ENCODE measurements at regions not wholly inside any gene's neighbourhood (a gene's known extent, or its start where the extent isn't known, plus 50 kb on each side); places are given as distances from the start of the nearest gene placed in this dataset.

GRCh38 chr18:22503803-22504202 lies 86.1 kb upstream of the CTAGE1 start:
- H3K4me1 ChIP-seq (ENCODE audit: control insufficient read depth, insufficient read depth, low read length): no peaks in the 10 kb centered on the region
- no peaks in the 10 kb centered on the region for H3K36me3 ChIP-seq (ENCODE audit: control insufficient read depth in 2 of 2, insufficient read depth in 2 of 2, low read length in 2 of 2)
- H3K9ac ChIP-seq (ENCODE audit: low read length in 2 of 2): no peak overlapping the region
- no peak overlapping the region for H3K27ac ChIP-seq (ENCODE audit: low read length)
- H3K4me3 ChIP-seq (ENCODE audit: low read length in 2 of 2): no peak overlapping the region
- no peaks in the 10 kb centered on the region for H3K9me3 ChIP-seq (ENCODE audit: control insufficient read depth in 2 of 2, low read length in 2 of 2)
- H3K27me3 ChIP-seq (ENCODE audit: control insufficient read depth in 1 of 2, insufficient read depth in 2 of 2, low read length in 2 of 2): no peaks in the 10 kb centered on the region

- Histone ChIP-seq H3K4me3 (ENCODE audit: low read length in 2 of 2) (no peak overlapping the region), H3K27ac (ENCODE audit: low read length) (no peak overlapping the region)
Observed at GRCh38 chr18:22504251-22505030, 86.7 kb upstream of the CTAGE1 start.

DNA sequence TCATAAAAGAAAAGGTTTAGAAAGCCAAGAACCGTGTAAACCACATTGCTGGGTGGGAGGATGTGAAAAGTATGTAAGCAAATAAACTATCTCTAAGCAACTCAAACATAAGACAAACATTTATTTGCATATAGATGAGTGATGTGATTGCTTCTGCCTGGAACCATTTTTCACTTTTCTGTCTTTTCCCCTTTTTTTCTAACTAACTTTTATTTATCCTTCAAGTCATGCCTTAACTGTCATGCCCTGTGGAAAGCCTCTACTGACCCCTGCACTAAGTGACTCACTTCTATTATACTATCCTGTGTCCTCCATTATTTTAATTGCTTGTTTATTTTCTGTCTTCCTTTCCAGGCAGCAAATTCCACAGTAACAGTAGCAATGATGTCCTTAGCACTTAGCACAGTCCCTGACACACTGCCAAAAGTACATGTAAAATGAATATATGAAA lies 87.5 kb upstream of the CTAGE1 start:
- Histone ChIP-seq H3K9ac (ENCODE audit: low read length in 2 of 2) (no peak overlapping the region), H3K4me3 (ENCODE audit: low read length in 2 of 2) (no peak overlapping the region), H3K9me3 (ENCODE audit: control insufficient read depth in 2 of 2, low read length in 2 of 2) (no peaks in the 10 kb centered on the region), H3K27me3 (ENCODE audit: control insufficient read depth in 1 of 2, insufficient read depth in 2 of 2, low read length in 2 of 2) (no peaks in the 10 kb centered on the region), H3K36me3 (ENCODE audit: control insufficient read depth in 2 of 2, insufficient read depth in 2 of 2, low read length in 2 of 2) (no peaks in the 10 kb centered on the region), H3K4me1 (ENCODE audit: control insufficient read depth, insufficient read depth, low read length) (no peaks in the 10 kb centered on the region), H3K27ac (ENCODE audit: low read length) (no peak overlapping the region)

More at GRCh38 chr18:22504251-22505030, 86.7 kb upstream of the CTAGE1 start:
- H3K27me3 ChIP-seq (ENCODE audit: control insufficient read depth in 1 of 2, insufficient read depth in 2 of 2, low read length in 2 of 2): no peaks in the 10 kb centered on the region
- H3K9me3 ChIP-seq (ENCODE audit: control insufficient read depth in 2 of 2, low read length in 2 of 2): no peaks in the 10 kb centered on the region
- H3K36me3 ChIP-seq (ENCODE audit: control insufficient read depth in 2 of 2, insufficient read depth in 2 of 2, low read length in 2 of 2): no peaks in the 10 kb centered on the region
- no peak overlapping the region for H3K9ac ChIP-seq (ENCODE audit: low read length in 2 of 2)
- H3K4me1 ChIP-seq (ENCODE audit: control insufficient read depth, insufficient read depth, low read length): no peaks in the 10 kb centered on the region

DNA sequence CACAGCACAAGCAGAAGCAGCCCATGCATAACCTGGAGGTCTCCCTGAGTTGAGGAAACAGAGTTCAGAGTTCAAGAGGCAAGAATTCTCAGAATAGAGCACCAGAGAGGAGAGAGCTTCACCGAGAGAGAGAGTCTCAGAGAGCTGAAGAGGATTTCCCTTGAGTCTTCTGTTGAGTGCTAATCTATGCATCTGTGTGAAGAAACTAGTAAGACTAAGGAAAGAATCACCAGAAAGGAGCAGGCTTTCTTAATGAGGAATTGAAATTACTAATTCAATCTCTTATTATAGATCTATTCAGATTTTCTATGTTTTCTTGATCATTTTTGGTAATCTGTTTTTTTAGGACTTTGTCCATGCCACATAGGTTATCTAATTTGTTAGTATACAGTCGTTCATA lies 89.3 kb upstream of the CTAGE1 start:
- Histone ChIP-seq H3K9me3 (ENCODE audit: control insufficient read depth in 2 of 2, low read length in 2 of 2) (no peaks in the 10 kb centered on the region), H3K27ac (ENCODE audit: low read length) (no peak overlapping the region), H3K4me1 (ENCODE audit: control insufficient read depth, insufficient read depth, low read length) (no peaks in the 10 kb centered on the region), H3K27me3 (ENCODE audit: control insufficient read depth in 1 of 2, insufficient read depth in 2 of 2, low read length in 2 of 2) (no peaks in the 10 kb centered on the region), H3K4me3 (ENCODE audit: low read length in 2 of 2) (no peak overlapping the region), H3K9ac (ENCODE audit: low read length in 2 of 2) (no peak overlapping the region), H3K36me3 (ENCODE audit: control insufficient read depth in 2 of 2, insufficient read depth in 2 of 2, low read length in 2 of 2) (no peaks in the 10 kb centered on the region)

DNA sequence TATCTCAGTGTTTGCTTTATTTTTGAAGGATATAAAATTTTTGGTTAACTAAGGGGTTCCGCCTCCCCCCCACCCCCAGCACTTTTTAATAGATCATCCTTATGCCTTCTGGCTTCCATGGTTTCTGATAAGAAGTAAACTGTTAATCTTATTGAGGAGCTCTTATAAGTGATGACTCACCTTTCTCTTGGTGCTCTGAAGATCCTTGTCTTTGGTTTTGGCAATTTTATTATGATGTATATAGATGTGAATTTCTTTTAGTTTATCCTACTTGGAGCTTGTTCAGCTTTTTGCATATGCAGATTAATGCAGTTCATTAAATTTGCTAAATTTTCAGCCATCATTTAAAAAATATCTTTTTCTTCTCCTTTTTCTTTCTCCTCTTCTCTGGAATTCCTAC lies 91.7 kb upstream of the CTAGE1 start:
- Histone ChIP-seq H3K27me3 (ENCODE audit: control insufficient read depth in 1 of 2, insufficient read depth in 2 of 2, low read length in 2 of 2) (no peaks in the 10 kb centered on the region), H3K9me3 (ENCODE audit: control insufficient read depth in 2 of 2, low read length in 2 of 2) (no peaks in the 10 kb centered on the region), H3K4me1 (ENCODE audit: control insufficient read depth, insufficient read depth, low read length) (no peaks in the 10 kb centered on the region), H3K36me3 (ENCODE audit: control insufficient read depth in 2 of 2, insufficient read depth in 2 of 2, low read length in 2 of 2) (no peaks in the 10 kb centered on the region), H3K4me3 (ENCODE audit: low read length in 2 of 2) (no peak overlapping the region), H3K27ac (ENCODE audit: low read length) (no peak overlapping the region), H3K9ac (ENCODE audit: low read length in 2 of 2) (no peak overlapping the region)

GRCh38 chr18:22510697-22511096 lies 93.0 kb upstream of the CTAGE1 start:
- Histone ChIP-seq H3K9me3 (ENCODE audit: control insufficient read depth in 2 of 2, low read length in 2 of 2) (no peaks in the 10 kb centered on the region), H3K36me3 (ENCODE audit: control insufficient read depth in 2 of 2, insufficient read depth in 2 of 2, low read length in 2 of 2) (no peaks in the 10 kb centered on the region), H3K4me3 (ENCODE audit: low read length in 2 of 2) (no peak overlapping the region), H3K27ac (ENCODE audit: low read length) (no peak overlapping the region), H3K4me1 (ENCODE audit: control insufficient read depth, insufficient read depth, low read length) (no peaks in the 10 kb centered on the region), H3K9ac (ENCODE audit: low read length in 2 of 2) (no peak overlapping the region), H3K27me3 (ENCODE audit: control insufficient read depth in 1 of 2, insufficient read depth in 2 of 2, low read length in 2 of 2) (peaks cover 0 to 1% of the 10 kb centered on the region in 2 donors)

DNA sequence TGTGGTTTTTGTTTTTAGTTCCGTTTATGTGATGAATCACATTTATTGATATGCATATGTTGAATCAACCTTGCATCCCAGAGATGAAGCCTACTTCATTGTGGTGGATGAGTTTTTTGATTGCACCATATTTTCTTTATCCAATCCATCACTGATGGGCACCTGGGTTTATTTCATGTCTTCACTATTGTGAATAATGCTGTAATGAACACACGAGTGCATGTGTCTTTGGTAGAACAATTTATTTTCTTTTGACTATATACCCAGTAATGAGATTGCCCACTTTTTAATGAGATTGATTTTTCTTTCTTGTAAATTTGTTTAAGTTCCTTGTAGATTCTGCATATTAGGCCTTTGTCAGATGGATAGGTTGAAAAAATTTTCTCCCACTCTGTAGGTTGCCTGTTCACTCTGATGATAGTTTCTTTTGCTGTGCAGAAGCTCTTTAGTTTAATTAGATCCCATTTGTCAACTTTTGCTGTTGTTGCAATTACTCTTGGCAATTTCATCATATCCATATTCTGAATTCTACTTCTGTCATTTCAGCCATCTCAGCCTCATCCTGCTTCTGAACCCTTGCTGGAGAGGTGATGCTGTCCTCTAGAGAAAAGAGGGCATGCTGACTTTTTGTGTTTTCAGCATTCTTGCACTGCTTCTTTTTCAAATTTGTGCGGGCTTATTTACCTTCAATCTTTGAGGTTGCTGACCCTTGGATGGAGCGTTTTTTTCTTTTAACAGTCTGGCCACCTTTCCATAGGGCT lies 96.2 kb upstream of the CTAGE1 start:
- Histone ChIP-seq H3K9ac (ENCODE audit: low read length in 2 of 2) (no peak overlapping the region), H3K9me3 (ENCODE audit: control insufficient read depth in 2 of 2, low read length in 2 of 2) (no peaks in the 10 kb centered on the region), H3K4me1 (ENCODE audit: control insufficient read depth, insufficient read depth, low read length) (no peaks in the 10 kb centered on the region), H3K27ac (ENCODE audit: low read length) (no peak overlapping the region), H3K27me3 (ENCODE audit: control insufficient read depth in 1 of 2, insufficient read depth in 2 of 2, low read length in 2 of 2) (peaks cover 0 to 2% of the 10 kb centered on the region in 2 donors), H3K4me3 (ENCODE audit: low read length in 2 of 2) (no peak overlapping the region), H3K36me3 (ENCODE audit: control insufficient read depth in 2 of 2, insufficient read depth in 2 of 2, low read length in 2 of 2) (no peaks in the 10 kb centered on the region)

DNA sequence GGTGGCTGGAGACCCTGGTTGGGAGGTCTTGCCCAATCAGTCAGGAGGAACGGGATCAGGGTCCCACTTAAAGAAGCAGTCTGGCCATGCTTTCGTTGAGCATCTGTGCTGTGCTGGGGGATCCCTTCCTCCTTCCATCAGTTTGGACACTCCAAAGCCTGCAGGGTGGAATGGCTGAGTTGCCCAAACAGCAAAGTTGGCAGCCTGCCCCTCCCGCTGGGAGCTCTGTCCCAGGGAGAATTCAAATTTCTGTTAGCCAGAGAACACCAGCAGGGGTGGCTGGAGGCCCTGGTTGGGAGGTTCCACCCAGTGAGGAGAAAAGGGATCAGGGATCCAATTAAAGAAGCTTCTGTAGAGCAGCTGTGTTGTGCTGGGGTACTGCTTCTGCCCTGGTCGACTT lies 96.9 kb upstream of the CTAGE1 start:
- no peak overlapping the region for H3K4me3 ChIP-seq (ENCODE audit: low read length in 2 of 2)
- H3K27me3 ChIP-seq (ENCODE audit: control insufficient read depth in 1 of 2, insufficient read depth in 2 of 2, low read length in 2 of 2): peaks cover 0 to 2% of the 10 kb centered on the region in 2 donors
- no peaks in the 10 kb centered on the region for H3K4me1 ChIP-seq (ENCODE audit: control insufficient read depth, insufficient read depth, low read length)
- H3K9me3 ChIP-seq (ENCODE audit: control insufficient read depth in 2 of 2, low read length in 2 of 2): no peaks in the 10 kb centered on the region
- no peak overlapping the region for H3K27ac ChIP-seq (ENCODE audit: low read length)
- no peaks in the 10 kb centered on the region for H3K36me3 ChIP-seq (ENCODE audit: control insufficient read depth in 2 of 2, insufficient read depth in 2 of 2, low read length in 2 of 2)
- H3K9ac ChIP-seq (ENCODE audit: low read length in 2 of 2): no peak overlapping the region

DNA sequence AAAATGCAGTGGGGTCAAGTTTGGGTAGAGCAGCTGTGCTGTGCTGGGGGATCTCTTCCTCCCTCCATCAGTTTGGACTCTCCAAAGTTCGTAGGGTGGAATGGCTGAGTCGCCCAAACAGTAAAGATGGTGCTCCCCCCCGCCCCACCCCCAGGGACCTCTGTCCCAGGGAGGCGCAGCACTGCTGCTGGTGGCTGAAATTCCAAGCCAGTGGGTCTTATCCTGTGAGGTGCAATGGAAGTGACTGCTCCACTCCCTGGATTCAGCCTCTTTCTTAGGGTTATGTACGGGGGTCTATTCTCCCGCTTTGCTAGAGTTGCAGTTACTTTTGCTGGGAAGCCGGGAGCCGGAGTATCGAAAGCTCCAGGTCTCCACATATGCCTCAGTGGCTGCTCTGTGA lies 97.5 kb upstream of the CTAGE1 start:
- H3K4me1 ChIP-seq (ENCODE audit: control insufficient read depth, insufficient read depth, low read length): no peaks in the 10 kb centered on the region
- H3K9ac ChIP-seq (ENCODE audit: low read length in 2 of 2): no peak overlapping the region
- no peak overlapping the region for H3K27ac ChIP-seq (ENCODE audit: low read length)
- peaks cover 0 to 2% of the 10 kb centered on the region in 2 donors for H3K27me3 ChIP-seq (ENCODE audit: control insufficient read depth in 1 of 2, insufficient read depth in 2 of 2, low read length in 2 of 2)
- no peak overlapping the region for H3K4me3 ChIP-seq (ENCODE audit: low read length in 2 of 2)
- H3K36me3 ChIP-seq (ENCODE audit: control insufficient read depth in 2 of 2, insufficient read depth in 2 of 2, low read length in 2 of 2): no peaks in the 10 kb centered on the region
- H3K9me3 ChIP-seq (ENCODE audit: control insufficient read depth in 2 of 2, low read length in 2 of 2): no peaks in the 10 kb centered on the region

DNA sequence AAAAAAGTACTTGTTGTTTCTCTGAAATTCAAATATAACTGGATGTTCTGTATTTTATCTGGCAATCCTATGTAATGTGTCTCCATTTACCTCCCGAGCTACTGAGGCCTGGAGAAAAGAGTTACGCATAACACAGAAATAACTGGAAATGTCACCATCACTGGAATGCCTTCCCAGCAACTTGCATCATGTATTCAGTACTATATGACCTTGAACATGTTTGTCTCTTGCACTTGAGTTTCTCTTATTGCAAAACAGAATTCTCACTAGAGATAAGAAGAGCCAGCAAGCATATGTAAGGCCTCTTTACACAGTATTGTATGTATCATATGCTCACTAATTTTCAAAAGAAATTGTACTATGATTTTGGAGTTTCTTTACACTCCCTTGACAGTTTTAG lies 99.6 kb upstream of the CTAGE1 start:
- Histone ChIP-seq H3K27me3 (ENCODE audit: control insufficient read depth in 1 of 2, insufficient read depth in 2 of 2, low read length in 2 of 2) (peaks cover 0 to 2% of the 10 kb centered on the region in 2 donors), H3K9me3 (ENCODE audit: control insufficient read depth in 2 of 2, low read length in 2 of 2) (no peaks in the 10 kb centered on the region), H3K4me1 (ENCODE audit: control insufficient read depth, insufficient read depth, low read length) (no peaks in the 10 kb centered on the region), H3K9ac (ENCODE audit: low read length in 2 of 2) (no peak overlapping the region), H3K27ac (ENCODE audit: low read length) (no peak overlapping the region), H3K4me3 (ENCODE audit: low read length in 2 of 2) (no peak overlapping the region), H3K36me3 (ENCODE audit: control insufficient read depth in 2 of 2, insufficient read depth in 2 of 2, low read length in 2 of 2) (no peaks in the 10 kb centered on the region)

All from stomach smooth muscle (tissue), 2 donors.